ENCODE measurements at regions not wholly inside any gene's neighbourhood (a gene's known extent, or its start where the extent isn't known, plus 50 kb on each side); places are given as distances from the start of the nearest gene placed in this dataset.
"Not testable (repeated sequence)": the region's sequence is repeated elsewhere in the genome, so short reads cannot be mapped to it uniquely, and the experiment has no call there.

- DNase-seq = no peak
Observed at GRCh38 chr14:43795600-43796228, 711.4 kb downstream of the FSCB start.

- DNase-seq = no peak
Observed at GRCh38 chr14:43793579-43793978, 713.5 kb downstream of the FSCB start.

- no peak for DNase-seq
Observed at GRCh38 chr14:43792980-43793379, 714.1 kb downstream of the FSCB start.

- no peak for DNase-seq
Observed at GRCh38 chr14:43790681-43791080, 716.4 kb downstream of the FSCB start.

GRCh38 chr14:43789458-43789857 lies 717.6 kb downstream of the FSCB start:
- DNase-seq = no peak

- DNase-seq = no peak
Observed at GRCh38 chr14:43786066-43786762, 720.9 kb downstream of the FSCB start.

GRCh38 chr14:43784432-43784831 lies 722.7 kb downstream of the FSCB start:
- not testable (repeated sequence) for DNase-seq

- no peak for DNase-seq
Observed at GRCh38 chr14:43778937-43779639, 728.0 kb downstream of the FSCB start.

GRCh38 chr14:43778570-43778936 lies 728.5 kb downstream of the FSCB start:
- no peak for DNase-seq

- no peak for DNase-seq
Observed at GRCh38 chr14:43765474-43765873, 741.6 kb downstream of the FSCB start.

- DNase-seq = no peak
Observed at GRCh38 chr14:43764433-43764832, 742.6 kb downstream of the FSCB start.

- DNase-seq = no peak
Observed at GRCh38 chr14:43755707-43756106, 751.4 kb downstream of the FSCB start.

GRCh38 chr14:43754838-43755237 lies 752.2 kb downstream of the FSCB start:
- no peak for DNase-seq

GRCh38 chr14:43745746-43746145 lies 761.3 kb downstream of the FSCB start:
- DNase-seq = no peak

- DNase-seq = no peak
Observed at GRCh38 chr14:43735932-43736331, 771.2 kb downstream of the FSCB start.

- no peak for DNase-seq
Observed at GRCh38 chr14:43729143-43729542, 777.9 kb downstream of the FSCB start.

GRCh38 chr14:43706900-43707299 lies 800.2 kb downstream of the FSCB start:
- DNase-seq = no peak

- DNase-seq = not testable (repeated sequence)
Observed at GRCh38 chr14:43698561-43699284, 808.4 kb downstream of the FSCB start.

GRCh38 chr14:43697003-43697402 lies 810.1 kb downstream of the FSCB start:
- DNase-seq = no peak

- DNase-seq = no peak
Observed at GRCh38 chr14:43692706-43693105, 814.4 kb downstream of the FSCB start.

GRCh38 chr14:43687921-43688320 lies 819.2 kb downstream of the FSCB start:
- no peak for DNase-seq

GRCh38 chr14:43677581-43677980 lies 829.5 kb downstream of the FSCB start:
- no peak for DNase-seq

GRCh38 chr14:43674273-43674672 lies 832.8 kb downstream of the FSCB start:
- no peak for DNase-seq

Data from stimulated activated CD4-positive, alpha-beta T cell treated with anti-CD3 and anti-CD28 coated beads, Interleukin-4, amount 100 ng/mL, for 4 hours (primary cell).